Dendritic cell treated with granulocyte-macrophage colony-stimulating factor and Interleukin-4, amounts not matched to agents 40 ng/mL and 50 ng/mL, for 4 days (primary cell): ENCODE measurements at regions not wholly inside any gene's neighbourhood (a gene's known extent, or its start where the extent isn't known, plus 50 kb on each side); places are given as distances from the start of the nearest gene placed in this dataset.

Experiments used
- H3K27ac Mint-ChIP-seq: one replicate; pipeline ENCODE4 v1.8.0; 2022; ENCODE audit warnings: mild to moderate bottlenecking, mixed read lengths
- H3K27me3 Mint-ChIP-seq: one replicate; pipeline ENCODE4 v1.8.0; 2022; ENCODE audit warnings: mild to moderate bottlenecking, mixed read lengths
- H3K36me3 Mint-ChIP-seq: one replicate; pipeline ENCODE4 v1.8.0; 2022; ENCODE audit warnings: low read depth, mixed read lengths
- H3K4me1 Mint-ChIP-seq: one replicate; pipeline ENCODE4 v1.8.0; 2022; ENCODE audit warnings: low read depth, mixed read lengths
- H3K4me3 Mint-ChIP-seq: one replicate; pipeline ENCODE4 v1.8.0; 2022; ENCODE audit warnings: mild to moderate bottlenecking, moderate library complexity, mixed read lengths
- H3K9me3 Mint-ChIP-seq: one replicate; pipeline ENCODE4 v1.8.0; 2022; ENCODE audit warnings: mixed read lengths
- intact Hi-C: fragments of 100-400 bp; cut with micrococcal nuclease; formaldehyde crosslinking; loops from one replicate; pipeline ENCODE4 v1.15.0; 2022

DNA sequence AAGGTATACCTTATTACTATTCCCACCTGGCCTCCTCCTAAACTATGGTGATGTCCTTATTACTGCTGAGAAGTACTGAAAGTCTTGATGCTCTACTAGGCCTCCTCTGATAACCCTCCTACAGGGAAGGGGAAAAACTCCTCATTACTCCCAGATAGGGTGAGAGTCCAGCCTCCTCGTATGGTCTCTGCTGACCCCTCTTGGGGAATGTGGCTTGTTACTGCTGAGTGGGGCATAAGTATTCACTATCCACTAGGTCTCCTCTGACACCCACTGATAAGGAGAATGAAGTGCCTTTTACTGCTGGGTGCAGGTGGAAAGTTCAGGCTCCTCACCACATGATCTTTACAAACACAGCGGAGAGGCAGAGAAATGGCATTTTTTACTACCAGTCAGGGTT is 222.9 kb downstream of the CHRM2 start:
- no peaks in the 10 kb centered on the region for H3K27me3 Mint-ChIP-seq
- H3K4me3 Mint-ChIP-seq, result no peak overlapping the region
- no peaks in the 10 kb centered on the region for H3K36me3 Mint-ChIP-seq
- no peaks in the 10 kb centered on the region for H3K4me1 Mint-ChIP-seq
- peaks cover 32% of the 10 kb centered on the region for H3K9me3 Mint-ChIP-seq
- H3K27ac Mint-ChIP-seq, result no peak overlapping the region
- intact Hi-C loops, result no loop called here

DNA sequence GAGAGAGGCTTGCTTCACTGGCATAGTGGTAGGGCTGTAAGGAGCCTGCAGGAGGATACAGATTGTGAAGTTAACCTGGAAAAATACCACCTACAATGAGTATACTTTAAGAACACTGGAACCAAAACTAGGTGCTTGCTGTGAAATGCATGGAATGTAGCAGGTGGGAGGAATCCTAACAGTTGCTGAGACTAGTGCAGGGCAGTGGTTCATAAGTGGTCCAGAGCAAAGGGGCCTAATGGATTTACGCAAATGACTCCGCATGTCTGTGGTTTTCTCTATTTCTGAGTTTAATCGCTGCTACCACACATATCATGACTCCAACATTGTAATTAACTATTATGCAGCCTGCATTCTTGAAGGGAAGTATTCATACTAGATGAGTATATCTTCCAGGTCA is 218.4 kb downstream of the CHRM2 start:
- H3K4me3 Mint-ChIP-seq, result no peak overlapping the region
- H3K27ac Mint-ChIP-seq, result no peak overlapping the region
- no peaks in the 10 kb centered on the region for H3K27me3 Mint-ChIP-seq

DNA sequence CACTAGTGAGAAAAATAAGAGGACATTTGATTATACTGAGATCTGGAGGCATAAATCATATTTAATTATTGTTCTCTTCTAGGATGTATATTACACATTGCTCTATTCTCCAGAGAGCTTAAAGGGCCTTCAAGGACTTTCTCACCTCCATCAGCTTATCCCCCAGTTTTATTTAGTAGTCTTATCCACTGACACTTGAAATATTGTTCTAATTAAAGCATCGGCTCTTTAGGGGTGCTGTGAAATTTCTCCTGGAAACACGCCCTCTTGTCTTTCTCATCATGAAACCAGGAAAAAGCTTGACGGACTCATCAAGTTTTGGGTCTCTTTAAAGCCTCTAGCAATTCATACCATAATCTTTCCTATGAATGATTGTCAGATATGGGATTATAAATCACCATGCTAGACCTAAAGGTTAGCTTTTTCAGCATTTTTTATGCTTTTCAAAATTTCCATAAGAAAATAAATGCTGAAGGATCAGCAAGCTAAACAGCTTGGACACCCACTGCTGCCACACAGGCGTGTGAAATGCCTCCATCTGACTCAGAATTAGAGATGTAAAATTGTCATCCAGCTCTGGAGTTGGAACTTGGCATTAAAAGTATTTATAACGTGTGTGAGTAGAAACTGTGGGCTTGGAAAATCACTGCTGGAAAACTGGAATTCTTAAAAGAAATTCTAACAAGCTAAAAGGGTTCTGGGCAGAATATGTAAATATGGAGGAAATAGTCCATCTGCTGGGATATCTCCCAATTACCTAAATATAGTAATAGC is 216.3 kb downstream of the CHRM2 start:
- Mint-ChIP-seq H3K27ac (no peak overlapping the region), H3K27me3 (no peaks in the 10 kb centered on the region), H3K36me3 (no peaks in the 10 kb centered on the region), H3K4me1 (no peaks in the 10 kb centered on the region), H3K4me3 (no peak overlapping the region), H3K9me3 (peaks cover 8% of the 10 kb centered on the region)
- intact Hi-C loops, result no loop called here

More for the DNA sequence above, 218.4 kb downstream of the CHRM2 start:
- H3K9me3 Mint-ChIP-seq, result peaks cover 8% of the 10 kb centered on the region
- intact Hi-C loops, result no loop called here
- H3K4me1 Mint-ChIP-seq, result no peaks in the 10 kb centered on the region
- H3K36me3 Mint-ChIP-seq, result no peaks in the 10 kb centered on the region

DNA sequence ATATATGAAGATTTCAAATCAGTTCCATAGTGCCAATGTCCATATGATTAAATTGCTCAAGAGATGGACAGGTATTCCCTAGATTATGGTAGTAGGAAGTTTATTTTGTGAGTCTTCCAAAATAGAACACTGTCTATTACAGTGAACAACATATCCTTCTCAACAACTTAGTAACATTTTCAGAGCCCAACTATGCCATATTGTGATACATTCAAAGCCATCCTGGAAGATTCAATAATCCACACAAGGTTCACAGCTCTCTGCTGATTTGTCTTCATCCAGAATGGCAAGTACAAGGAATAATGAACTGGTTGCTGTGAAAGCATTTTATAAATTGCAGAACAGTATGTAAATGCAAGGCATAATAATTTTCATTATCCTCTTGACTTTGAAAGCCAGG is 213.9 kb downstream of the CHRM2 start:
- intact Hi-C loops, result no loop called here
- no peak overlapping the region for H3K4me3 Mint-ChIP-seq
- H3K27me3 Mint-ChIP-seq, result no peaks in the 10 kb centered on the region
- H3K4me1 Mint-ChIP-seq, result no peaks in the 10 kb centered on the region
- no peaks in the 10 kb centered on the region for H3K36me3 Mint-ChIP-seq
- no peak overlapping the region for H3K27ac Mint-ChIP-seq
- H3K9me3 Mint-ChIP-seq, result peaks cover 22% of the 10 kb centered on the region

DNA sequence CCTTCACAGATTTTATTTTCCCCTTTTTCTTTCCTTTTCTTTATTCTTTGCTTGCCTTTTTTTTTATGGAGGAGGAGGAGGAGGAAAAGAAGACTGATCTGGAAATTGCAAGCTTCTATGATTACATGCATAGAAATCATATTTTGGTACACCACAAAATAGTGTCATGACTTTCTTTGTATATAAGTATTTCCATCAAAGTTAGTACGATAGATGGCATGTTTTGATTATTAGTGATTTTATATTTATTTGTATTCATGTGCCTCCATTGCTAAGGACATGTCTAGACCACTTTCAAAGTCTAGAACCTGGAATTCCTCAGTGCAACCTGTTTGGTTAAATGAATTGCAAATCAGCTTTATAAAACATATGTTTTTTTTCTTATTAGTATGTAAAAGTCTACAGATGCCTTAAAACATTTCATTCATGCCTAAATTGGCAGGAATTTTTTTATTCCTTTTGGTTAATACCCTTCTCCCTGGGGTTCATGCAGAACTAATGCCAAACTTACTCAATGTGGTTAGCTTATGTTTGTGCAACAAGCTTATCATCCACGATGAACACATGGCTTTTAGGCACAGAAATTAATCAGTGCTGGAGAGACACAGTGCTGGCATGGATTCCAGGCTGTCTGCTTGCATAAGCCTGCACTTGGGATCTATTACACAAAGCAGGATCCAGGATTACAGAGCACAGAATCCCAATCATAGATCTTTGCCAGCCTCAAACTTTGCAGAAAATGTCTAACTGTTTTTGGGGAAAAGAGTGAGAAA is 213.1 kb downstream of the CHRM2 start:
- Mint-ChIP-seq H3K4me3 (no peak overlapping the region), H3K9me3 (peaks cover 22% of the 10 kb centered on the region), H3K4me1 (no peaks in the 10 kb centered on the region), H3K36me3 (no peaks in the 10 kb centered on the region), H3K27ac (no peak overlapping the region), H3K27me3 (no peaks in the 10 kb centered on the region)
- intact Hi-C loops, result no loop called here

DNA sequence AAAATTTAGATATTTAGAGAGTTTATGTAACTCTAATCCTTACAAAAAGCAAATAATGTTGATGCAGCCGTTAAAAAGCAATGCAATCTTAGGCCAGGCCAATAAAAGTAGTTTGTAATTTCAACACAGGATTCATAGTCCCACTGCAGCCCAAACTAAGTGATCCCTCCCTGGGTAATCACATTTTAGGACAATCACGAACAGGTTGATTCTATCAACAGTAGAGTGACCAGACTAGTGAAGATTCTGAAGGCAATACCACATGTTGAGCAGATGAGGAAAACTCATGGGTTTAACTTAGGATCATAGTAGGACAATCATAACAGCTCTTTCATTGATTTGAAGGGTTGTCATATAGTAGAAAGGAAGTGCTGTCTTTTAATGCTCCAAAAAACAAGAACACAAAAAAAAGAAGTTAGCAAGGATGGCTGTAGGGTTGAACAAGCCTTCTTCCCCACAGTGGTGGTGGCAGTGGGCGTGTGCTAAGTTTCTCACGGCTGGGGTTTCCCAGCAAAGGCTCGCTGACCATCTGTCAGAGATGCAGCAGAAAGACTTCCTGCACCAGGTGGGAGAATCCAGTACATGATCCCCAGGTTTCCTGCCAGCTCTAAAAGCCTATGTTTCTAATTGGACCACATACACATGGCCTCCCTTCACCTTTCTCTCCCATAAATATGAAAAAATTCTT is 212.2 kb downstream of the CHRM2 start:
- Mint-ChIP-seq H3K27me3 (no peaks in the 10 kb centered on the region), H3K4me3 (no peak overlapping the region), H3K9me3 (peaks cover 22% of the 10 kb centered on the region), H3K27ac (no peak overlapping the region), H3K4me1 (no peaks in the 10 kb centered on the region), H3K36me3 (no peaks in the 10 kb centered on the region)
- intact Hi-C loops, result no loop called here

DNA sequence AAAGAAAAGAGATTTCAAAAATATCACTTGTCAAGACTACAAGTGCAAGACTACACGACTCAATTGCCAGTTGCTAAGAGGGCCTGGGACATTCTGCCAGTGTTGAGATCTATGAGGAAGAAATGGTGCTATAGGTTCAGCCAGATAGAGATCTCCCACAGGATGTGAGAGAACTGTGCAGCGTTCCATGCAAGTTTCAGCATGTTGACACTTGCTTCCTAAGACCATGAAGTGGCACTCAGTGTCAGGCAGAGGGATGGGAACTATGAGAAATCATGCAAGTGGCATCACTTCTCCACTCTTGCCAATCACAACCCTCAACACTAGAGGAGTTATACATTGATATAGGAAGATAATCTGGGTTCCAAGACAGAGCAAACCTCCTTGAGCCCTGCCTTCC is 210.3 kb downstream of the CHRM2 start:
- Mint-ChIP-seq H3K36me3 (no peaks in the 10 kb centered on the region), H3K27ac (no peak overlapping the region), H3K4me3 (no peak overlapping the region), H3K9me3 (peaks cover 14% of the 10 kb centered on the region), H3K27me3 (no peaks in the 10 kb centered on the region), H3K4me1 (no peaks in the 10 kb centered on the region)
- intact Hi-C loops, result no loop called here

DNA sequence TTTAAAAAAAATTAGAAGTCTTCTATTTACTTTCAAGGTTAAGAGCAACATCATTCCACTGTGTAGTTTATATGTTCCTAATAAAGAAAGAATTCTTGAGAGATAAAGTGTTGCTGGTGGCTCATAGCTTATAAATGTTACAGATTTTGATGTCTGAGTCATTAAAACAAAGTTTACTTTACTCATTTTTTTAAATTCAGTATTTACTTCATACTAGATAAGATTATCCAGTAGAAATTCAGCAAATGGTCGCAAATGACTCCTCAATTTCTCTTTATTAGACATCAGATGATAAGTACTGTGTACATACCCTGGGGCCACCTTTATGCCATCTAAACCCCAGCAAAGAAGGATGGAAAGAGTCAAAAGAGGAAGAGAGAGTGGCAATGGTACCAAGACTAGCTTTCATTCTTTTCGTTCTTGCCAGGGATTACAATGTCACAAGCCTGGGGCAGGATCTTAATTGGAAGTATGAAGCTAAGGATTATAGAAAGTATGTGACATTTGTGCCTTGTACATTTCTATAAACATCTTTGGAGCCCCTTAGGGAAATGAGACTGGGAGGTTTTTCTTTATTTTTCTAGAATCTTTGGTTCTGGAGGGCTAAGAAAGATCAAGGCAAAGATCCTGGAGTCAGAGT is 206.1 kb downstream of the CHRM2 start:
- intact Hi-C loops, result no loop called here
- H3K27ac Mint-ChIP-seq, result no peak overlapping the region
- no peaks in the 10 kb centered on the region for H3K36me3 Mint-ChIP-seq
- no peaks in the 10 kb centered on the region for H3K4me1 Mint-ChIP-seq
- peaks cover 23% of the 10 kb centered on the region for H3K9me3 Mint-ChIP-seq
- H3K4me3 Mint-ChIP-seq, result no peak overlapping the region
- H3K27me3 Mint-ChIP-seq, result no peaks in the 10 kb centered on the region

DNA sequence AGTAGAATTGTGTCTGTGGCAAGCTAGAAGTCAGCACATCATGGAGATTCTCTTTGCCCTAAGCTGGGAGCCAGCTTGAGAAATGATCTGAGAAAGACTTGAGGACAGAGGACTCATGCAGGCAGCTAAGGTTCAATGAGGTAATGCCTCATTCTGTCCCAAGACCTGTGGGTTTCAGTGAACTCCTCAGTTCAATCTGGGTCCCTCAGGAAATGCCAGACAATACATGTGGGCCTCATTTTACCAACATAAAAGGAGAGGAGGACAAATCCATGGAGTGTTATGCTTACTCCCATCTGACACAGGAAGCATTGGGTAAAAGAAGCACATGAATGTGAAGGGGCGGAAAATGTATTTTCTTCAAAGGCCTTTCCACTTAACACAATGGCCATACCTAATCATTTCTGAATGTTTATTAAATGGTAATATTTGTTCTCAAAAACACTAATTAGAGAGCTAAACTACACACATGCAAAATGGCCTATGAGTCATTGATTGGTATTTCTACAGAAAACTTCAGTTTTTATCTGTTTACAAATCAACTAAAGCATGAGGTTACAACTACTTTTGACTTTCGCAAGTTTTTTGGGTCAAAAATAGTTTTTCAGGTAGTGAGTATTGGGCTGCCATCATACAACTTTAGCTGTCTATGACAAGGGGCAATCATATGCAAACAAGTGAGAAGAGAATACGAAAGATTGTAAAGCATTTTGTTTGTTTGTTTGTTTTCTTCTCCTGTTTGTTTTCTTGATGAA is 205.3 kb downstream of the CHRM2 start:
- no peaks in the 10 kb centered on the region for H3K4me1 Mint-ChIP-seq
- intact Hi-C loops, result no loop called here
- peaks cover 18% of the 10 kb centered on the region for H3K9me3 Mint-ChIP-seq
- H3K36me3 Mint-ChIP-seq, result no peaks in the 10 kb centered on the region
- H3K27ac Mint-ChIP-seq, result no peak overlapping the region
- H3K27me3 Mint-ChIP-seq, result no peaks in the 10 kb centered on the region
- H3K4me3 Mint-ChIP-seq, result no peak overlapping the region
